ENCODE measurements at regions not wholly inside any gene's neighbourhood (a gene's known extent, or its start where the extent isn't known, plus 50 kb on each side); places are given as distances from the start of the nearest gene placed in this dataset.

- no peak for ATAC-seq
- no peaks in the 10 kb centered on the region for H3K9me3 ChIP-seq (ENCODE audit: control insufficient read depth, insufficient read depth, low read depth, low read length)
- H3K27ac ChIP-seq (ENCODE audit: low read length), result no peak overlapping the region
- H3K36me3 ChIP-seq (ENCODE audit: control insufficient read depth, insufficient read depth, low read length), result no peaks in the 10 kb centered on the region
- ChIA-PET CTCF (no interaction called here), POLR2A (no interaction called here)
- H3K4me3 ChIP-seq (ENCODE audit: low read depth in 2 of 2, low read length in 2 of 2), result no peak overlapping the region
- intact Hi-C loops (cut with micrococcal nuclease; ENCODE audit: unreplicated experiment), result no loop called here
- H3K27me3 ChIP-seq (ENCODE audit: control insufficient read depth, insufficient read depth, low read length), result no peaks in the 10 kb centered on the region
- H3K4me1 ChIP-seq (ENCODE audit: control insufficient read depth, insufficient read depth, low read length), result no peaks in the 10 kb centered on the region
- DNase-seq (ENCODE audit: low read depth, low spot score), result no peak
- TF ChIP-seq, protein P1, sequence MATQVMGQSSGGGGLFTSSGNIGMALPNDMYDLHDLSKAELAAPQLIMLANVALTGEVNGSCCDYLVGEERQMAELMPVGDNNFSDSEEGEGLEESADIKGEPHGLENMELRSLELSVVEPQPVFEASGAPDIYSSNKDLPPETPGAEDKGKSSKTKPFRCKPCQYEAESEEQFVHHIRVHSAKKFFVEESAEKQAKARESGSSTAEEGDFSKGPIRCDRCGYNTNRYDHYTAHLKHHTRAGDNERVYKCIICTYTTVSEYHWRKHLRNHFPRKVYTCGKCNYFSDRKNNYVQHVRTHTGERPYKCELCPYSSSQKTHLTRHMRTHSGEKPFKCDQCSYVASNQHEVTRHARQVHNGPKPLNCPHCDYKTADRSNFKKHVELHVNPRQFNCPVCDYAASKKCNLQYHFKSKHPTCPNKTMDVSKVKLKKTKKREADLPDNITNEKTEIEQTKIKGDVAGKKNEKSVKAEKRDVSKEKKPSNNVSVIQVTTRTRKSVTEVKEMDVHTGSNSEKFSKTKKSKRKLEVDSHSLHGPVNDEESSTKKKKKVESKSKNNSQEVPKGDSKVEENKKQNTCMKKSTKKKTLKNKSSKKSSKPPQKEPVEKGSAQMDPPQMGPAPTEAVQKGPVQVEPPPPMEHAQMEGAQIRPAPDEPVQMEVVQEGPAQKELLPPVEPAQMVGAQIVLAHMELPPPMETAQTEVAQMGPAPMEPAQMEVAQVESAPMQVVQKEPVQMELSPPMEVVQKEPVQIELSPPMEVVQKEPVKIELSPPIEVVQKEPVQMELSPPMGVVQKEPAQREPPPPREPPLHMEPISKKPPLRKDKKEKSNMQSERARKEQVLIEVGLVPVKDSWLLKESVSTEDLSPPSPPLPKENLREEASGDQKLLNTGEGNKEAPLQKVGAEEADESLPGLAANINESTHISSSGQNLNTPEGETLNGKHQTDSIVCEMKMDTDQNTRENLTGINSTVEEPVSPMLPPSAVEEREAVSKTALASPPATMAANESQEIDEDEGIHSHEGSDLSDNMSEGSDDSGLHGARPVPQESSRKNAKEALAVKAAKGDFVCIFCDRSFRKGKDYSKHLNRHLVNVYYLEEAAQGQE (IDR thresholded peaks at IDR 0.05; ENCODE audit: insufficient read depth in 1 of 2, low read depth in 2 of 2, low read length in 1 of 2), result no peak
- TF ChIP-seq SIN3A (IDR thresholded peaks at IDR 0.05; ENCODE audit: borderline replicate concordance, insufficient read depth, low read depth, low read length) (no peak), POLR2AphosphoS5 (IDR thresholded peaks at IDR 0.05; ENCODE audit: low read depth, low read length) (no peak), TCF7L2 (IDR thresholded peaks at IDR 0.05; ENCODE audit: low read depth, low read length) (no peak), CTCF (IDR thresholded peaks at IDR 0.05) (no peak)
- BruUV-seq (replicated peaks), result no TSS peak
- in situ Hi-C loops (cut with HindIII; ENCODE audit: low pct_unique_long_range_greater_than_20kb, low sequenced_read_pairs), result no loop called here
These were observed 906.7 kb upstream of the CHORDC1 start for GRCh38 chr11:91129596-91129995.

DNA sequence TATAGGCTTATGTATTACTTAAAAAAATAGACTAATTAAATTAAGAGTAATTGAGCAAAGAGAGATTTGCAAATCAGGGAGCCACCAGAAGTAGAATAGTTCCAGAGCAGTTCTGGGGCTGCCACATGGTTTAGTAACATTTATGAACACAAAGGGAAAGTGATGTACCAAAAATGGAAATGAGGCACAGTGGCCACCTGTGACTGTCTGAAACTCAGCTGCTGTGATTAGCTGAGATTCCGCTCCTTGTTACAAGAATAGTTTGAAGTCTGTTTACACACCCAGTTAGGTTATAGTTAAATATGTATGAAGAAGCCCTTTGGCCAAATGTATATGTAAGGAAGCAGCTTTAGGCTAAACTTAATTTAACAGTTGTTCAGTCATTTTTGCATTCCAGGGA, 901.5 kb upstream of the CHORDC1 start:
- ChIA-PET POLR2A (interaction anchor here (0.6 kb wide), 1 partner anchor 364 kb away, joined by 3 read pairs; no protein-coding TSS in a partner anchor), CTCF (no interaction called here)
- no peaks in the 10 kb centered on the region for H3K4me1 ChIP-seq (ENCODE audit: control insufficient read depth, insufficient read depth, low read length)
- no TSS peak for BruUV-seq (replicated peaks)
- H3K27ac ChIP-seq (ENCODE audit: low read length), result no peak overlapping the region
- no peaks in the 10 kb centered on the region for H3K9me3 ChIP-seq (ENCODE audit: control insufficient read depth, insufficient read depth, low read depth, low read length)
- in situ Hi-C loops (cut with HindIII; ENCODE audit: low pct_unique_long_range_greater_than_20kb, low sequenced_read_pairs) (no loop called here), intact Hi-C loops (cut with micrococcal nuclease; ENCODE audit: unreplicated experiment) (no loop called here)
- H3K27me3 ChIP-seq (ENCODE audit: control insufficient read depth, insufficient read depth, low read length), result no peaks in the 10 kb centered on the region
- DNase-seq (ENCODE audit: low read depth, low spot score) (no peak), ATAC-seq (no peak)
- TF ChIP-seq, protein P1 (IDR thresholded peaks at IDR 0.05; ENCODE audit: insufficient read depth in 1 of 2, low read depth in 2 of 2, low read length in 1 of 2), result no peak
- no peak for TF ChIP-seq POLR2AphosphoS5 (IDR thresholded peaks at IDR 0.05; ENCODE audit: low read depth, low read length)
- no peak for TF ChIP-seq TCF7L2 (IDR thresholded peaks at IDR 0.05; ENCODE audit: low read depth, low read length)
- no peak for TF ChIP-seq SIN3A (IDR thresholded peaks at IDR 0.05; ENCODE audit: borderline replicate concordance, insufficient read depth, low read depth, low read length)
- TF ChIP-seq CTCF (IDR thresholded peaks at IDR 0.05), result no peak
- H3K4me3 ChIP-seq (ENCODE audit: low read depth in 2 of 2, low read length in 2 of 2), result no peak overlapping the region
- H3K36me3 ChIP-seq (ENCODE audit: control insufficient read depth, insufficient read depth, low read length), result no peaks in the 10 kb centered on the region
